GM23248 (cell line): ENCODE measurements at regions not wholly inside any gene's neighbourhood (a gene's known extent, or its start where the extent isn't known, plus 50 kb on each side); places are given as distances from the start of the nearest gene placed in this dataset.

Source experiments
- EZH2 ChIP-seq: fragments of 200-600 bp; sonication (generic); IDR thresholded peaks from 2 replicates; pipeline ENCODE4 v1.6.1; 2018; ENCODE audit warnings: antibody characterized with exemption, mild to moderate bottlenecking; ENCODE audit not compliant: insufficient read depth, poor library complexity, severe bottlenecking
- EZH2phosphoT487 ChIP-seq: fragments of 200-600 bp; sonication (generic); IDR thresholded peaks from 2 replicates; pipeline ENCODE4 v1.6.1; 2018; ENCODE audit warnings: antibody characterized with exemption, moderate library complexity, mild to moderate bottlenecking, low read depth; ENCODE audit not compliant: insufficient read depth

DNA sequence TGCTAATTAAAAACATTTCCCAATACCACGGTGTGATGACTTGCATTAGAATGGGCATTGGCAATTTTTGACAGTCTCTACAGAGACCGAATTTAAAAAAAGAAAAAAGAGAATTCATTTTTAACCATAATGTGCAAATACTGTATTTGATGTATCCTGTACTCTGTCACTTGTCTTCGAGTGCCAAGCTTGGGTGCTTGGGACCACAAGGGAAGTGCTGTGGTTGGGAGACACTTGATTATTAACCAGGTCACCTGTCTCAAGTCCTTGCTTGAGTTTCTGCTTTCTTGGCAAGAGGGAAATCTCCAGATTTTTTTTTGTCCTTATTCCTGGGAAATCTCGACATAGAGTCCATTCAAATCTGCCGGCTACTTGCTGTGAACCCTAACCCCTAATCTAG lies 209.0 kb downstream of the MC4R start:
- TF ChIP-seq EZH2 (no peak), EZH2phosphoT487 (no peak)
